KMS-11 (cell line): ENCODE measurements at regions not wholly inside any gene's neighbourhood (a gene's known extent, or its start where the extent isn't known, plus 50 kb on each side); places are given as distances from the start of the nearest gene placed in this dataset.

Source experiments
- H2AFZ ChIP-seq: fragments of 200-600 bp; sonication (generic); 2 replicates; pipeline ENCODE4 v1.6.1; 2016; ENCODE audit warnings: antibody characterized with exemption, mixed run types, low read depth
- H3K27ac ChIP-seq: fragments of 200-600 bp; sonication (generic); 2 replicates; pipeline ENCODE4 v1.6.1; 2016; ENCODE audit warnings: mild to moderate bottlenecking, mixed run types
- H3K27me3 ChIP-seq: fragments of 200-600 bp; sonication (generic); 2 replicates; pipeline ENCODE4 v1.6.1; 2017; ENCODE audit warnings: mild to moderate bottlenecking, low read depth, mixed run types, moderate library complexity; ENCODE audit not compliant: insufficient read depth
- H3K36me3 ChIP-seq: fragments of 200-600 bp; sonication (generic); 2 replicates; pipeline ENCODE4 v1.6.1; 2017; ENCODE audit warnings: mild to moderate bottlenecking, mixed run types; ENCODE audit not compliant: insufficient read depth
- H3K4me1 ChIP-seq: fragments of 200-600 bp; sonication (generic); 2 replicates; pipeline ENCODE4 v1.6.1; 2016; ENCODE audit warnings: mild to moderate bottlenecking, low read depth, mixed run types; ENCODE audit not compliant: poor library complexity, severe bottlenecking
- H3K4me2 ChIP-seq: fragments of 200-600 bp; sonication (generic); 2 replicates; pipeline ENCODE4 v1.7.0; 2016; ENCODE audit warnings: mild to moderate bottlenecking, mixed run types
- H3K4me3 ChIP-seq: fragments of 200-600 bp; sonication (generic); IDR thresholded peaks from 2 replicates; pipeline ENCODE4 v1.6.1; 2017; ENCODE audit warnings: low read depth, low read length, mixed read lengths; ENCODE audit not compliant: insufficient read depth
- H3K79me2 ChIP-seq: fragments of 200-600 bp; sonication (generic); 2 replicates; pipeline ENCODE4 v1.6.1; 2016; ENCODE audit warnings: low read depth, mixed run types; ENCODE audit not compliant: insufficient read depth
- H3K9ac ChIP-seq: fragments of 200-600 bp; sonication (generic); 2 replicates; pipeline ENCODE4 v1.6.1; 2016; ENCODE audit warnings: mild to moderate bottlenecking, mixed run types
- H4K20me1 ChIP-seq: fragments of 200-600 bp; sonication (generic); 2 replicates; pipeline ENCODE4 v1.6.1; 2016; ENCODE audit warnings: mild to moderate bottlenecking, mixed run types; ENCODE audit not compliant: insufficient read depth
- CTCF ChIP-seq: fragments of 200-600 bp; sonication (generic); conservative IDR thresholded peaks from 2 replicates; pipeline ENCODE4 v1.6.1; 2017; ENCODE audit warnings: low read depth, mild to moderate bottlenecking, antibody characterized with exemption, low read length, moderate library complexity, mixed read lengths

DNA sequence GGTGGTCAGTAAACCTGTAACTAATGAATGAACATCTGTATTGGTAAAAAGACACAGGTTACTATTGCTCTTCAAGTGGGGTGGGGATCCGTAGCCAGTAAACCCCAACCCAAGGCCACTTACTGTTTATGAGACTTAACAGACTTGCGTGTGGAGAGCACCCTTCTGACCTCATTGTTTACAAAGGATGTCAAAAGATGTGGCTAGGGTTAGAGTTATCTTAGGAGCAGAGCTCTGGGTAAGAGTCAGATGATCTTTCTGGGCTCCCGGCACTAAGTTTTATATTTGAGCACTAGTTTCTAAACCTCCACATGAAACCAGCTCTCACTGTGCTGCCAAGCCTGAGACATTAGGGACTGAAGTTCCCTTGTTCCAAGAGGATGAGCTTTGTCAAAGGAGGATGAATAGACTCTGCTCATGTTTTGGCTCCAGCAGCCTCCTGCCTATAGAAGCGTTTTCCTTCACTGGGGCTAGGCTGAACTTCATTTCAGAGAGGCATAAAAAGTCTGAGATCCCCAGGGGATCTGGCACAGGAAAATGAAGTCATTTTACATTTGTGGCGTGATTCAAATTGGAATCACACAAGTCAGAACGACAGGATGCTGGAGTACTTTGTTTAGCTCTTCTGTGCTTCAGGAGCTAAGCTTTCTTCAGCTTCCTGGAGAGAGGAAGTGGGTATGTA, 403.1 kb upstream of the TRIB2 start:
- Histone ChIP-seq H2AFZ (no peak overlapping the region), H3K4me3 (no peak overlapping the region), H3K27ac (no peak overlapping the region), H3K4me2 (no peak overlapping the region), H3K9ac (no peak overlapping the region), H4K20me1 (no peaks in the 10 kb centered on the region), H3K79me2 (no peaks in the 10 kb centered on the region), H3K4me1 (no peaks in the 10 kb centered on the region), H3K36me3 (no peaks in the 10 kb centered on the region), H3K27me3 (no peaks in the 10 kb centered on the region)
- no peak for TF ChIP-seq CTCF

DNA sequence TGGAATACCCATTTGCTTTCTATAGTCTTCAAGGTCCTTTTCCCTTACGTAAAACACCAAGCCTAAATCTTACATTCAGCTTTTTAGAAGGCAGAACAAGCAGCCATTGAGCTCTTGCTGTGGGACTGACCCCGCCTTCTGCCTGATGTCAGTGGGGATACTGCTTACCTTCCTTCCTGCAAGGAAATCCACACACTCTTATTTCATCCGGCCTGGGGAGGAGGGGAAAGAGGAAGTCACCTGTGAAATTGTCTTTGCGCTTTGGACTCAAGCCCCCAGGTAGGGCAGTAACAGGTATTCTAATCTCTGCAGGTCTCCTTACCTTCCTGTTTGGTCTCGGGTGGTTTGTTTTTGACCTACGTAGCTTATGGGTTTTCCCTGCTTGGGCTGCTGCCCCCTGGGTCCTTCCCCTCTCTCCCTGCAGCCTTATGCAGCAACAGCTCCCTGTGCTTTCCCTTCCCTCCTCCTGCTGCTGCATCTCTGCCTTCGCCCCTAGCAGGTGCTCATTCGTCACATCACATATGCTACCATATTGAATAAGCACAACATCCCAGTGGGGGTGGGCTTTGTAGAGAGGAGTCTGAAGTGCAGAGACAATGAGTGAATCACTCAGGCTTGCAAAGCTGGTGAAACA, 402.5 kb upstream of the TRIB2 start:
- Histone ChIP-seq H3K79me2 (no peaks in the 10 kb centered on the region), H3K4me3 (no peak overlapping the region), H3K27ac (no peak overlapping the region), H3K9ac (no peak overlapping the region), H3K4me1 (no peaks in the 10 kb centered on the region), H2AFZ (no peak overlapping the region), H4K20me1 (no peaks in the 10 kb centered on the region), H3K4me2 (no peak overlapping the region), H3K27me3 (no peaks in the 10 kb centered on the region), H3K36me3 (no peaks in the 10 kb centered on the region)
- TF ChIP-seq CTCF = no peak

- Histone ChIP-seq H3K79me2 (no peaks in the 10 kb centered on the region), H3K36me3 (no peaks in the 10 kb centered on the region), H3K4me2 (no peak overlapping the region), H4K20me1 (no peaks in the 10 kb centered on the region), H2AFZ (no peak overlapping the region), H3K27ac (no peak overlapping the region), H3K27me3 (no peaks in the 10 kb centered on the region), H3K9ac (no peak overlapping the region), H3K4me1 (no peaks in the 10 kb centered on the region), H3K4me3 (no peak overlapping the region)
- no peak for TF ChIP-seq CTCF
Observed at GRCh38 chr2:12315224-12315623, 401.5 kb upstream of the TRIB2 start.

DNA sequence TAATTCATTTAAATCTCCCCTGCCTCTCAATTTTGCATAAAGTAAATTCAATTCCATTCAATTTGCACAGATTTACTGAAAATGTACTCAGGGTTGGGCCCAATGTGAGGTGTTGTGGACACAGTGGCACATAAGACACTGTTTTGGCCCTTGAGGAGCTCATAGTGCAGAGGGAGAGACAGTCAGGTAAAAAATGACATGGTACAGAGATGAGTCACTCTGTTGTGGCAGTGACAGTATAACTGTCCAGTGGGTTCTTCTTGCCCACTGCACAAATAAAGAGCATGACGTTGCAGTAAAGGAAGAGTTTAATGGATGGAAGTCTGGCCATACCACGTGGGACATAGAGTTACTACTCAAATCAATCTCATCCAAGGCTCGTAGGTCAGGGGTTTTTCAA, 400.3 kb upstream of the TRIB2 start:
- Histone ChIP-seq H3K9ac (no peak overlapping the region), H3K4me1 (no peaks in the 10 kb centered on the region), H3K79me2 (no peaks in the 10 kb centered on the region), H4K20me1 (no peaks in the 10 kb centered on the region), H3K36me3 (no peaks in the 10 kb centered on the region), H3K4me2 (no peak overlapping the region), H2AFZ (no peak overlapping the region), H3K27ac (no peak overlapping the region), H3K4me3 (no peak overlapping the region), H3K27me3 (no peaks in the 10 kb centered on the region)
- no peak for TF ChIP-seq CTCF
